NCI-H446 treated with DMSO at 0.1 percent for 48 hours (cell line): ENCODE measurements at regions not wholly inside any gene's neighbourhood (a gene's known extent, or its start where the extent isn't known, plus 50 kb on each side); places are given as distances from the start of the nearest gene placed in this dataset.
"Not testable (repeated sequence)": the region's sequence is repeated elsewhere in the genome, so short reads cannot be mapped to it uniquely, and the experiment has no call there.

Source experiments
- DNase-seq: peaks from one replicate; lab custom pipeline; 2025; lab: John Stamatoyannopoulos, UW

DNA sequence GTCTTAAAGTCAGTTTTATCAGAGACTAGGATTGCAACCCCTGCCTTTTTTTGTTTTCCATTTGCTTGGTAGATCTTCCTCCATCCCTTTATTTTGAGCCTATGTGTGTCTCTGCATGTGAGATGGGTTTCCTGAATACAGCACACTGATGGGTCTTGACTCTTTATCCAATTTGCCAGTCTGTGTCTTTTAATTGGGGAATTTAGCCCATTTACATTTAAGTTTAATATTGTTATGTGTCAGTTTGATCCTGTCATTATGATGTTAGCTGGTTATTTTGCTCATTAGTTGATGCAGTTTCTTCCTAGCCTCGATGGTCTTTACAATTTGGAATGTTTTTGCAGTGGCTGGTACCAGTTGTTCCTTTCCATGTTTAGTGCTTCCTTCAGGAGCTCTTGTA is 93.3 kb upstream of the GALNT18 start:
- not testable (repeated sequence) for DNase-seq

DNA sequence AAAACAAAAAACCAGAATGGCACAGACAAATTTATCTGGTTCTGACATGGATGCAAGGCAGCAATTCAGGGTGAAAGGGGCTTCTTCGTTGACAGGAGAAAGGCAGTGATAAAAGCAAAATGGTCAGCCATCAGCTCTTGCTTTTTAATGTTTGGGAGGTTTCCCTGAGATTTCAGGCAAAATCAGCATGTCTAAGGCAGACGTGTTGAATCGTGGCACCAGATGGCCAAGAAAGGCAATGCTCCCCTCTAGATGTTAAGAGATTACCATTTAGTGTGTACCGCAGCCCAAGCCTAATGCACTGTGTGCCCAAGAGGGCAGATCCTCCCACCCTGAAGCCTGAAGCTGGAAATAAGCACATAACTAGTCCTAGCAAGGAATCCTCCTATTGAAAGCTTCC is 88.8 kb upstream of the GALNT18 start:
- DNase-seq = no peak

DNA sequence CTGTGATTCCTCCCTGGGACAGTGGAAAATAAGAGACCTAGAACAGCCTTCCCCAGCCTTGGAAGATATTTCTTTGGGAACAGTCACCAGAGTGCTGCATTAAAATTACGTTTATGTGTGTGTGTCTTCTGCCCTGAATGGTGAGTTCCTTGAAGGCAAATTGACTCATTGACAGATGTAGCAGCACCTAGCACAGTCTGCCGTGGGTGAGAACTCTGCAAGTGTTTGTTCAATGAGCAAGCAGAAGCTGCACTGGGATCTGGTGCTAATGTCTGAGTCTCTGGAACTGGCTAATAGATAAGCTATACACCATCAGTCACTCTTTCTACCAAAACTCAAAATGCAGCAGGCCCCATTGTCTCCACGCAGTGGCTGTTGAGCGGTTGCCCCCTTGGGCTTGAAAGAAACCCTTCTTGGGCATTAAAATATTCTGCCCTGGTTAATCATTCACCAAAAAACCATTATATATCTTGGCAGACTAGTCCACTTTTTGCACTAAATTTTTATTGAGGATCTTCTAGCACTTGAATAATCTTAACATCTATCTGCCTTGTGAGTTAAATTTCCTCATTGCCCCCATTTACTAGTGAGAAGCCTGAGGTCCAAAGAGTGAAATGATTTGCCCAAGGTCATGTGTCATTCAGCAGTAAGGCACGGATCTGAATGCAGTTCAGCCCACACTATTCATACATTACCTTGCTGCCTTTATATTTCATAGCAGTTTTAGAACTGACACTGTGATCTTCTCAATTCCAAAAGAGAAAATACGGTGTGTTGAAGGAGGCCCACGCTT is 87.8 kb upstream of the GALNT18 start:
- no peak for DNase-seq

- DNase-seq = no peak
Measured at GRCh38 chr11:11708256-11708655, 86.5 kb upstream of the GALNT18 start.

- no peak for DNase-seq
Measured at GRCh38 chr11:11706028-11706427, 84.2 kb upstream of the GALNT18 start.

GRCh38 chr11:11703885-11704284 is 82.1 kb upstream of the GALNT18 start:
- DNase-seq = no peak

GRCh38 chr11:11701070-11701469 is 79.3 kb upstream of the GALNT18 start:
- DNase-seq = no peak

GRCh38 chr11:11697796-11698195 is 76.0 kb upstream of the GALNT18 start:
- no peak for DNase-seq

DNA sequence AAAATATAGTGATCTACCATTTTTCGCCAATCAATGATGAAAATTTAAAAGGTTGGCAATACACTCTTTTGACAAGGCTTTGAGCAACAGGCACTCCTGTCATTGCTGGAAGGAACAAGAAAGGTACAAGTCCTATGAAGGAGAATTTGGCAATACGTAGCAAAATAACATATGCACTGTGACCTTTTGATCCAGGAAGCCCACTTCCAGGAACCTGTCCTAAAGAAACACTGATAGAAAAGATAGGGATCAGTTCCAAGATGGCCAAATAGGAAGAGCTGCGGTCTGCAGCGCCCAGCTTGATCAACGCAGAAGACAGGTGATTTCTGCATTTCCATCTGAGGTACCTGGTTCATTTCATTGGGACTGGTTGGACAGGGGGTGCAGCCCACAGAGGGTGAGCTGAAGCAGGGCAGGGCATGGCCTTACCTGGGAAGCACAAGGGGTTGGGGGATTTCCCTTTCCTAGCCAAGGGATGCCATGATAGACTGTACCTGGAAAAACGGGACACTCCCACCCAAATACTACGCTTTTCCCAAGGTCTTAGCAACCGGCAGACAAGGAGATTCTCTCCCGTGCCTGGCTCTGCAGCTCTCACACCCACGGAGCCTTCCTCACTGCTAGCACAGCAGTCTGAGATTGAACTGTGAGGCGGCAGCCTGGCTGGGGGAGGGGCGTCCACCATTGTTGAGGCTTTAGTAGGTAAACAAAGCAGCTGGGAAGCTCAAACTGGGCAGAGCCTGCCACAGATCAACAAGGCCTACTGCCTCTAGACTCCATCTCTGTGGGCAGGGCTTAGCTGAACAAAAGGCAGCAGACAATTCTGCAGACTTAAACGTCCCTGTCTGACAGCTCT is 69.7 kb upstream of the GALNT18 start:
- DNase-seq = no peak

- DNase-seq = no peak
Measured at GRCh38 chr11:11681536-11681935, 59.7 kb upstream of the GALNT18 start.

GRCh38 chr11:11677672-11678356 is 56.0 kb upstream of the GALNT18 start:
- no peak for DNase-seq

DNA sequence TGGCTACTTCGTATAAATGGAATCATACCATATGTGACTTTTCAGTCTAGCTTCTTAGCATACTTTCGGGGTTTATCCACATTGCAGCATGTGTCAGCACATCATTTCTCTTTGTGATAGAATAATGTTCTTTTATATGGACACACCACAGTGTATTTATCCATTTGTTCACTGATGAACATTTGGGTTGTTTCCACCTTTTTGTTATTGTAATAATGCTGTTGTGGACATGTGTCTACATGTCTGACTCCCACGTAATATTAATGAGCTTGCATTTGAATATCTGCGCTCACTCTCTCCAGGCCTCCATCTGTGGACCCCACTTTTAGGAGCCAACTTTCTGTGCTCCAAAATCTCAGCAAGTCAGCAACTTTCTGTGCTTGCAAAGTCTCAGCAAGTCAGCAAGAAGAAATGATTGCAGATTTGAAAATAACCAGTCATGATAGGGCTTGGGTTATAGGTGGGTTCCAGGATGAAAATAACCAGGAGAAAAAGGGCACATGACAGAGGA is 53.9 kb upstream of the GALNT18 start:
- no peak for DNase-seq

- no peak for DNase-seq
Measured at GRCh38 chr11:11672789-11673188, 51.0 kb upstream of the GALNT18 start.

GRCh38 chr11:11672101-11672500 is 50.3 kb upstream of the GALNT18 start:
- no peak for DNase-seq
